NCI-H69 (cell line): ENCODE measurements at regions not wholly inside any gene's neighbourhood (a gene's known extent, or its start where the extent isn't known, plus 50 kb on each side); places are given as distances from the start of the nearest gene placed in this dataset.

Source experiments
- DNase-seq: peaks from one replicate; lab custom pipeline; 2025; lab: John Stamatoyannopoulos, UW

DNA sequence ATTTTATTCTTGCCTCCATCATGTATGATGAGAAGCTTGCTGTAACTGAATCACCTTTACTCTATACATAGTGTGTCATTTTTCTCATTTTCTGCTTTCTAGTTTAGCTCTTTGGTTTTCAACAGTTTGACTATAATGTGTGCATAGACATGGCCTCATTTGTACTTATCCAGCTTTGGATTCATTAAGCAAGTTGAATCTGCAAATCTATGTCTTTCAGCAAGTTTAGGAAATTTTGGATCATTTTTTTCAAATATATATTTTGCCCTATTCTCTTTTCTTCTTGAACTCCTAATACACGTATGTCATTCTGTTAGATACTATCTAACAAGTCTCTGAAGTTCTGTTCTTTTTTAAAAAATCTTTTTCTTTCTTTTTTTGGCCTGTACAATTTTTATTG, 57.8 kb downstream of the PRLHR start:
- no peak for DNase-seq

DNA sequence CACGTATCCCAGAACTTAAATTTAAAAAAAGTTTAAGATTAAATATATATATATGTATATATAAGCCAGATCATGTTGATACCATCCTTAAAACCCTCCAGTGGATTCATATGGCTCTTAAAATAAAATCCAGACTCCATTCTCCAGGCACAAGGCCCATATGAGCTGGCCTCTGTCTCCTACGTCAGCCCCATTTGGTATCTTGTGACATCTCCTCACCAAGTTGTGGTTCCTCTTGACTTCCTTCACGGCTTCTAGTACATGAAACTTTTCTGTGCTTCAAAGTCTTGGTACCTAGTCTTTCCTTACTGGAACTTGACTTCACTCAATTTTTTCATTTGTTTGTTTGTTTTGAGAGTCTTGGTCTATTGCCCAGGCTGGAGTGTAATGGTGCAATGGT, 61.3 kb downstream of the PRLHR start:
- DNase-seq, result no peak

DNA sequence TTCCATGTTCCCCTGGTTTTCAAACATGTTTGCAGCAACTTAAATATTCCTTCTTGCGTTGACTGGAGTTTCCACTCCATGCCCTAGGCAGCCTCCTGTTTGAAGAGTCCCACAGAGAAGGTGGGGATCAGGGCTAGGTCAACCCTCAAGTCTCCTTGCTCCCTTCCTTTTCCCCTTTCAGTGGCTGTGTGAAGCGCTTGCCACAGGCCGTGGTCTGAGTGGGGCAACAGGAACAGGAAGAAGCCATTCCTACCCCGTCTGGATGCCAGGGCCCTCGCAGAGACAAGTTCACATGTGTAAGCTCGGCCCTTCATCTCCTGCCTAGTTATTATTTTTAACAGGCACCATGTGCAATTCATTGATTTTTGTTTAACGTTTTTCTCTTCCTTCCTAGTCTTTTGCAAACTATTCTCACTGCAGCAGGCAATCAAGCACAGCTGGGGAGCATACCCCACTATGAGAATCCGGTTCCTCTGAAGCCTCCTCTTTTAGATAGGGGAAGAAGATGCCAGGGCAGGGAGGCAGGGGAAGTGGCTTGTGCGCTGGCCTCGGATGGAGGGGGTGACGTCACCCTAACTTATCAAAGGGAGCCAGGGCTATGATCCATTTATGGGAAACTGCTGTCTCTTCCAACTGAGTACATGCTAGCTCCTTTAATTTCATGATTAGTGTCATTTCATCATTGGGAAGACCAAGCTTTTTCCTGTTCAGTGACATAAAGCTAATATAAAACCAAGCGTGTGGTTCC, 64.2 kb downstream of the PRLHR start:
- peak; percentile 62 for DNase-seq

DNA sequence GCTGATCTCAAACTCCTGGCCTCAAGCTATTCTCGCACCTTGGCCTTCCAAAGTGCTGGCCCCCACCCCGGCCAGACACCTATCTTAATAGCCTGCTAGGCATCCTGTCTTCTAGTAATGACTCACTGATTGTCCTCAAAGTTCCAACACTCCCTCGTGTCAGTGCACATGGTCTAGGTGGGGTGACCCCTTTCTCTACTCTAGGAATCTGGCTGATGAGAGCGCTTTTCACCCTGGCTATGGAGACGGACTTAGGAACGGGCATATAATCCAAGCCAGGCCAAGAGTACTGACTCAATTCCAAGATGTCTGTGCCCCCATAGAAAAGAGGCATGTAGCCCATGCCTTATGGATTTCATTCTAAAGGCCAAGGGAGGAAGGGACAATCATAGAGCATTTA, 67.0 kb downstream of the PRLHR start:
- no peak for DNase-seq

DNA sequence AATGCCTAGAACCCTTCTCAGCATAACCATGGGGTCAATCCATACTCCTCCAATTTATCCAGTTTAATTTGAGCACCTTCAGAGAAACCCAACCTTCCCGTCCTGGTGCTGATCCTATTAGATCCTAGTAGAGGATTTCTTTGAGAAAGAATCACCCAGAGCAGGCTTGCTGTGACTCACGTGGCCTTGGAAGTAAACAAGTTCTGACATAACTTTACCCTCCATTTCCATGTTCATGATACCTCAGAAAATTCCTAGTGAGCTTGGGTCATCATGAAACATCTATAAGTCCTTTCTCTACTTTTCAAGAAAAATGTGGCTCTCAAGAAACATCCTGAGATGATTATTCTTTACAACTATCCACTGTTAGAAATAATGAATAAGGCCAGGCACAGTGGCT, 71.7 kb downstream of the PRLHR start:
- DNase-seq, result no peak

DNA sequence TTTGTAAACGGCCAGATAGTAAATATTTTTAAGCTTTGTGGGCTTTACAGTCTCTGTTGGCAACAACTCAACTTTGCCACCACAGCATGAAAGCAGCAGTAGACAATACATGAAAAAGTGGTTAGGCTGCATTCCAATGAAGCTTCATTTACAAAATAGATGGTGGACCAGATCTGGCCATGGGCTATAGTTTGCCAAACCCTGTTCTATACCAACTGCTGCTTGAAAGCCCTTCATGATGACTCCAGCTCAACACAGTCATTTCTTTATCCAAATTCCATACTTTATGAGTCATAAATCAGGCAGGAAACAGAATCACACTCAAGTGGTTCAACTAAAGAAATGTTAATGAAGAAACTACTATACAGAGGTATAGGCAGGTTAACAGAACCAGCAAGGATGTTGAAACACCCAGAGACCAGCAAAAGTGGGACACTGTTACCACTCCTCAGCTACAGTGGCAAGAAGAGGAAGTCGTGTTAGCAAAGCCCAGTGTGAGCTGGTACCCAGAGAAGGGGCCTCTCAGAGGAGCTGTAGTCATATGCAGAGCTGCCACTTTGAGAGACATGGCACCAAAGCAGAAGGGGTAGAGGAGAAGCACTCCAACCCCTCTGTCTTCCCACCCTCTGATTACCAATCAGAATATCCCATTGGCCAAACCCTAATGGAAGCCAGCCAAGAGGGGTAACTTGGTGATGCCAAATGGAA, 72.5 kb downstream of the PRLHR start:
- DNase-seq, result peak; percentile 6

DNA sequence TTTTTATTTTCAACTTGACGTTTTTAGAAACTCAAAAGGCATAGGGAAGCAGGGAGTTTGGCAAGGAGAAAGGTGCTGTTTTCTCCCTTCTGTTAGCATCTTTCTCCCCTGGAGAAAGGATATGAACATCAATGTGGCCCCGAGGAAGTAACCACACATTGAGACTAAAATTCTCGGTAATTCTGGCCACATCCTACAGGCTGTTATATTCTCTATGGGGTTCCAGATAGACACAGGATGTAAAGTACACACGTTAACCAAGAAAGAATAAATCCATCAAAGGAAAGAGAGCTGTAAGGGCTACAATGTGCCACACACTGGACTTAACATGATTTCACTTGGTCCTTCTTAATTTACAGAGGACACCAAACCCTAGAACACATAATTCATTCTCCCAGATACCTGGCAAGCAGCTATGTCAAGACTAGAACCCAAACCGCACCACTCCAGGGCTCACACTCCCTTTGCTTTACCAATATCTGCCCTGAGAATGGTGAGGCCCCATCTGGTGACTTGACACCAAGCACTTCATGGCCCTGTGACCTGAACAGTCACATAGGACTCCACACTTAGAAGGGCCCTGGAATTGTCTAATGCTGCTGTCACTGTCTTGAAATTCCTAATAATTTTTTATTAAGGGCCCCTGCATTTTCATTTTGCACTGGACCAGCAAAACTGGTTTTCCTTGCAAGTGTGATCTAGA, 73.9 kb downstream of the PRLHR start:
- DNase-seq, result peak; percentile 24

DNA sequence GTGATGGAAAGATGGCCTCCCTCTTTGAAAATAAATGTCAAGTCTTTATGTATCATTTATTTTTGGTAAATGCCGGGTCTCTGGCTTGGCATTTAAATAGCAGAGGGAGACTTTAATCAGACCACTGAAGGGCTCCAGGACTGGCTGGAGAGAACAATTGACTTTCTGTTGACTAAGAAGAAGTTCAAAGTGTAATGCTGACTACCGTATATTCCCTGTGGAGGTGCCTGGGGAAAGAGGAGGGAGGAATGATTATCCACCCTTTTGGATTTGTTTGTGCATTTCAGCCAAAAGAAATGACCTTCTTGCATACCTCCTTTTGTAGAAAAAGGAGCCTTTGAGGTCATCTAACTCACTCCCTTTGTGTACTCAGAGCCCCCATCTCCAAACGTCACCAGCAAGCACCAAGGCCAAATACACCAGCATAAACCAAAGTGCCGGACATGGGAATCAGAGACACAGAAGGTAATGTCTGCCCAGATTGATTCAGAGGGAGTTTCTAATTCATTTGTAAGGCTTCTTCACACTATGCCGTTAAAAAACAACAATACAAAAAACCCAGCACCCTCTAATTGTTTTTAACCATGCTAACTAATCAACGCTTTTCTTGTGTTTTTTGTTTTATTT, 75.2 kb downstream of the PRLHR start:
- DNase-seq, result peak; percentile 47

DNA sequence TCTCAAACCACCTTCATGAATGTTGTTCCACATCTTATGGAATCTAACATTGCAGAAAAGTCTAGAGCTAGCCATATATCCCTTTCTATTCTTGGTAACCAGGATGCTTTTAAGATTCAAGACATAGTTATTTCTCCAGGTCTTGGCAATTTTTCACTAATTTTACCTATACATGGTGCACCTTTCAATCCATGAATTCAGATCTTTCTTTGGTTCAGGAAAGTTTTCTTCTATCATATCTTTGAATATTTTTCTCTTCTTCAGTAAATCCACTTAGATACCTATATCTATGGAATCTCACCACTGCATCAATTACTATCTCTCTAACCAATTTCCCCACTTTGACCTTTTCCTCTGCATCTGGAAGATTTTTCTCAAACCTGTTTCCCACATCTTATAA, 77.4 kb downstream of the PRLHR start:
- no peak for DNase-seq

DNA sequence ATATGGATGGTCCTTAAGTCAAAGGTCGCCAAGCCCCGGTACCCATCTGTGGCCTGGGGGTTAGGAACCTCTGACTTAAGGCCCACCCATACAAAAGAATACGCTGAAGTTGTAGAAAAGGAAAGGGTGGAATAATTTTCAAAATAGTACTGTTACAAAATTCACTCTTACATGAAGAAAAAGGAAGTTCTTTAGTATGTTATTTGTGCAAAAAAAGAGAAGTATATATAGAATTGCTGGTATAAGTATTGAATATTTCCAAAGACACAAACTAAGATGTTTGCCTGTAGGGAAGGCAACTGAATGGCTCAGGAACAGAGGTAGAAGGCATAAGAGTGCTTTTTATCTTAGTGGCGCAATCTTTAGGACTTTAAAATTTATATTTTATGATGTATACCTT, 78.7 kb downstream of the PRLHR start:
- DNase-seq, result no peak

DNA sequence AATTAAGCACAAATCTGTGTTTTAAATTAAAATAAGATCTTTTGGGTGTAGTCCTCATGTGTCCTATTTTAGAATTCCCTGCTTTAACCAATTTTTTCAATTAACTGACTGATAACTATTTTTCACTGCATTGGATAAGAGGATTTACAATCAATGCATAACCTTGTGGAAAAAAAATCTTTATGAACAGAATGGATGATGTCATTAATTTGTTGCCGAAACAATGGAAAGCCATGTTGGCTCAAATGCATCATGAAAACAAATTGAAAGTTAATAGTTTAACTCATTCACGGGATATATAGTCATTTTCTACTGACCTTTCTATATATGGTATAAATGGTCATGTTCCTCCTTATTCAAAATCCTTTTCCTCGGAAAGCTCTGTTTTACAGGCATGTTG, 82.3 kb downstream of the PRLHR start:
- no peak for DNase-seq

DNA sequence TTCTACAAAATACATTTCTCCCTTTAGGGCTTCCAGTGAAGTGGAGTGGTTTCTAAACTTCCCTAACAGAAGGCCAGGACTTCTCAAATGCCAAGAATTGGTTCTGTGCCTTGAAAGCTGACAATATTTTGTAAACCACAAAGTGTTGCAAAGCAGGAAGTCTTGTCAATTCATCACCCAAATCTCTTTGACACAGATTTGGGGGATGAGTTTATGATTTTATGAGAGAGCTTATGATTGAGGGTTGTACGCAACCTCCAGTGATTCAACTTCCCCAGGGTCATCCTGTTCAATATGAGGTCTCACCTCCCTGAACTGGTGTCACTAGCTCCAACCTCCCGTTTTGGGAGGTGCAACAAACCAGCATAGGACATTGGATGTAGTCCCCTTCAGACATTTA, 83.7 kb downstream of the PRLHR start:
- no peak for DNase-seq

DNA sequence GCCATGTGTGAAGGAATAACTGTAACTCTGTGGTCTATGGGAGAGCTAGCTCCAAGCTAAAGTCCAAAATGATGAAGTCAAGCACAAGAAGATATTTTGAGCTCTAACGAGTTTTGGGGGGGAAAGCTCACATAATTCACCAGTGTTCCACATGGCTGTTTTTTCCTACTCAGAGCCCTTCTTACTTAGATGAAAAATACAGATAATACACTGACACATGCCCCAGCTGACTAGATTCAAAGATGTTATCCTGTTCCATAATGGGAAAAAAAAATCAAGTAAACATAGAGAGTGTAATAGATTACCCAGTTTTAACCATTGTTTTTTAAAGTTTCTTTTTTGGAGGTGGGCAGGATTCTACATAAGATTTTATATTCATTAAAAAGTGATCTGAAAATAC, 86.6 kb downstream of the PRLHR start:
- no peak for DNase-seq

DNA sequence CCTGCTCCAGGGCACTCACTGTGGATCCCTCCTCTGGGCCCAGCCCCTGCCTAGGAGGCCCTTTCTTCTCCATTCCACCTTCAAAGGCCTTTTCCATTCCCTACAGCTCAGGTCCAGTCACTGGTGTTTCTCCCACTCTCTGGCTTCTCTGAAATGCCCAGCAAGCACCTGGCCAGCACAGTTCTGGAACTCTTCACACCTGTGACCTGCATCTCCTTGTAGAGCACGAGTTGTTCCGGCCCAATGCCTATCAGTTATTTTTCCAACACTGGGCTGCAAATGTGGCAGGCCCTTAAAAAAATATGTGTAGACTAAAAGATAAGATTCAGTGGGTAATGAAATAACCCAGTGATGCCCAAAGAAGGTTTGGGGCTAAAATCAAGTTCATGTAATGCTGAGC, 87.1 kb downstream of the PRLHR start:
- DNase-seq, result no peak

DNA sequence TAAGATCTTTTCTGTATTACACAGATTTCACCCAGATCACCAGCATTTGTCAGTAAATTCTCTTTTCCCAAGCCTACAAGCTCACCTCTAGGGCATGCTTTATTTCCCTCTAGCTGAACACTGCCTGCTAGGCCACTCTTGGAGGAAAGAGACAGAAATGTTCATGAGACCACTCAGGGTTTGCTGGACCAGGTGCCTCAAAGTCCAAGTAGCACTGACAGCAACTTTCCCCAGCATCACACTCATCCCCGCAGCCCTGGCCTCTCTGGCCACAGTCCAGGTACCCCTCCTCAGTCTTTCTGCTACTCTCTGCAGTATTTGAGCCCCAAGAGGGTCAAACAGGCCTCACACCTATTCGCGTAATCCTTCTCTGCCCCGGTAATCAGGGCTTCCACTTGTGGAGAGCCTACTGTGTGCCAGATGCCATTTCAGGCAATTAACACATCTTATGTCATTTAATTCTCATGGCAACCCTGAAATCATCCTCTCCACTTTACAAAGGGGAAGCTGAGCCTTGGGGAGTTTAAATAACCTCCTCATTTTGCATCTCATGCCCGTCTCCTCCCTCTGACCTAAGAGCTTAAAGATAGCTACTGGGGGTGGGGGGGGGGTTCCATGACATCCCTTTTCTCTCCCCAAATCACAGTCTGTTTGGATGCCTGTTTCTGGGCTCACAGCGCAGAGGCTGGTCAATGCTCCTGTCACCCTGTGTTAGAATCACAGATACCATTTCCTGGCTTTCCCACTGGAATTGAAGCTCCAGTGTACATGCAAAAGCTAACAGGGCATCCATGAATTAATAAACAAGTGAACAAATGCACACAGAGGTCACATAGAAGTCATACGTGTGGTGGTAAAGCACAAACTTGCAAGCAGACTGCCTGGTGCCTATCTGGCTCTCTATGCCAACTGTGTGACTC, 88.5 kb downstream of the PRLHR start:
- DNase-seq, result peak; percentile 79

DNA sequence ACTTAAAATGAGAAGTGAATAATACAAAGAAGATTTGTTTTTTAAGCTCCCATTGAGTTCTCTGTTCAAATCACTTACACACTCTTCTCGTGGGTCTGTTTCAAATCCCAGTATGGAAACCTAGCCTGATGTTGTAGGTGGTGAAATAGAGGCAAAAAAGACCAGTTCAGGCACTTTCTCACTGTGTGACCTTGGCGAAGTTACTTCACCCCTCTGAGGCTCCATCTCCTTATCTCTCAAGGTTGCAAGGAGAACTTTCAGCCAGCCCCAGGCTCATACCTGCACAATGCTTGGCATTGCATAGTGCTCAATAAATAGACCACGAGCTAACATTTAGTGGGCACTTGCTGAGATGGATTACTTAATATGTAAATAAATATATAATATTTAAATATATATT, 90.1 kb downstream of the PRLHR start:
- DNase-seq, result peak; percentile 22

DNA sequence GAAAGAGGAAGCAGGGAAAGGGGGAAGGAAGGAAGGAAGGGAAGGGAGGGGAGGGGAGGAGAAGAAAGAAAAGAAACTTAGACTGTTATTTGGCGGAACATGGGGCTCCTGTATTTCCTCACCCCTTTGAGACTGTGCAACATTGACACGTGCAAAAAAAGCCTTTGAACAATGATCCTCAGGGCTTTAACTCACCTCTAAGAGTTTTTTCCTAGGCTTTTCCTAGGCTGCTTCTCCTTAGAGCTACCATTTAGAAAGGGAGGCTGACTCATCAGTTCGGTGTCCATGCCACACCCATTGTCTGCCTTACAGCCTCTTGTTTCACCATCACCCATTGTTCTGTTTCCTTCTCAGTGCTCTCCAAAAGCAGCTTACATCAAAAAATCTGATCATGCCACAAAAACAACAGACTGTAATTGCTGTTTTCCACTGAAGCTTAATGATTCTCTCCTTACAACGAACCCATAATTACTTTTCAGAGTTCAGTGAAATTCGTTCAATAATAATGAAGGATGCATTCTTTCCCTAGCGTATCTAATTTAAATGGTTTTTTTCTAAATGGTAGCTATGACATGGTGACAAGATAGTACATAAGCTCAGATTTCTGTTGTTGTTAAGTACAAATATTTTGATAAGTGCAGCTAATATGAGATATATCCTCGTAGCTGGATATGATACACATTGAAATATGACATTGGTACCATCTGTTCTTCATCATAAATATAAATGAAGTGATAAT, 90.8 kb downstream of the PRLHR start:
- peak; percentile 75 for DNase-seq

DNA sequence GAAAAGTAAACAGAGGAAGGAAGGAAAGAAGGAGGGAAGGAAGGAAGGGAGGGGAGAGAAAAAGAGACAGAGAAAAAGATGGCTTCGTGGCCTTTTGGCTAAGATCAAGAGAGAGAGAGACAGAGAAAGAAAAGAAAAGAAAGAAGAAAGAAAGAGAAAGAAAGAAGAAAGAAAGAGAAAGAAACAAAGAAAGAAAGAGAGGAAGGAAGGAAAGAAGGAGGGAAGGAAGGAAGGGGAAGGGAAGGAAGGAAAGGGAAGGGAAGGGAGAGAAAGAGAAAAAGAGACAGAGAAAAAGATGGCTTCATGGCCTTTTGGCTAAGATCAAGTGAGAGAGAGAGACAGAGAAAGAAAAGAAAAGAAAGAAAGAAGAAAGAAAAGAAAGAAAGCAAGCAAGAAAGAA, 91.4 kb downstream of the PRLHR start:
- DNase-seq, result no peak

DNA sequence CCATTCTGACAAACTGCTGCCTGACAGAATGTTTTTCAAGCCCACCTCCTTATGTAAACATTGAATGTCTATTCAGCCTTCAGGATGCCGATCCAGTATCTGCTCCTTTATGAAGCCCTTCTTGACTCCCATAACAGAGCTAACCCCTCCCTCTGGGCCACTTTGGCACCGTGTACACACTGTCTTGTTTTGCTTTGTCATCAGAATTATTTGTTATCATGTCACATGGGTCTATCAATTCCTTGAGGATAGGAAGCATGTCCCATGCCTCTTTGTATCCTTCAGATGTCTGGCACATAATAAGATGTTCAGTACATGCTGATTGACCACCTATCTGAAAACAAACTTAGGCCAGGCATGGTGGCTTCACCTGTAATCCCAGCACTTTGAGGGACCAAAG, 92.3 kb downstream of the PRLHR start:
- DNase-seq, result no peak

DNA sequence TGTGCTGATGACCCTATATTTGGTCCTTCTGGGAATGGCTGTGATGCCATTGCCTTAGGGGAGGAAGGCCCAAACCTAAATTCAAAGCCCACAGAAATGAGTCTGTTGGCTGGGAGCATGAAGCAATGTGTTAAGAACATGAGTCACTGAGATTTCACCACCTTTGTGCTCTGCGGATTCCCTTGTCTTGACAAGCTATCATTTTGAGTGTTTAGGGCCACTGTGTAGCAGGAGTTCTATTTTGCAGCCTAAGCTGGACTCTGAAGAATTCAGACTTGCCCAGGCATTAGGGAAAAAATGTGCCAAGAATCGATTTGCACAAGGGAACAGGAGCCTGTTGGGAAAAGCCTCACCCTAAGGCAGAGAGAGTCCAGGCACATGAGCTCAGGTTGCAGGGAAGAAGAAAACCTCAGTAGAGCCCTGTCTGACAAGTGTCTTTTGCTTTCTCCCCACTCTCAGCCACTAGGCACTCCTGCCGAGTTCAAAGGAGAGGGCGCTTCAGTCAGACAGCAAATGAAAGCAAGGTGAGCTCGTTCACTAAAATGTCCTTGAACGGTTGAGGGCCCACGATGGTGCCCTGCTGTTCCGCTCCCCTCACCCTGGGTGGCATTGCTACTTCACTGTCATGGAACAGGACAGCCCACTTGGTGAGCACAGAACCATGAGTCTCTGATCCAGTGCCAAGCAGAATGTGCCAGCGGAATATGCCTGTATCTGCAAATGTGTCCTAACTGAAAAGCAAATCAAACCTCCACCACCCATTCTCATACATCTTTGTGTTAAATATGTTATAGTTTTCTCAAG, 93.6 kb downstream of the PRLHR start:
- no peak for DNase-seq
